ENCODE measurements at regions not wholly inside any gene's neighbourhood (a gene's known extent, or its start where the extent isn't known, plus 50 kb on each side); places are given as distances from the start of the nearest gene placed in this dataset.
"Not testable (repeated sequence)": the region's sequence is repeated elsewhere in the genome, so short reads cannot be mapped to it uniquely, and the experiment has no call there.

- TF ChIP-seq CTCF (IDR thresholded peaks at IDR 0.05; ENCODE audit: control extremely low read depth, extremely low read depth): no peak
- no peak overlapping the region for H3K9ac ChIP-seq (ENCODE audit: insufficient read depth in 1 of 2, low read length in 2 of 2)
- DNase-seq: peak; percentile 50 to 84 (median 76)
- H3K27me3 ChIP-seq (ENCODE audit: control insufficient read depth in 3 of 3, insufficient read depth in 3 of 3, low read length in 2 of 3): no peaks in the 10 kb centered on the region
- 78 to 84% methylated on average over 8 of the region's 8 CpGs for WGBS, 2 donors
- H3K4me3 ChIP-seq: no peak overlapping the region
- peaks cover 0 to 51% (median 22%) of the 10 kb centered on the region in 5 donors for H3K4me1 ChIP-seq (ENCODE audit: control insufficient read depth in 5 of 5, insufficient read depth in 5 of 5, low read length in 5 of 5)
- peak overlapping the region in 1 of 2 donors; percentile 74 for H3K27ac ChIP-seq (ENCODE audit: low read depth in 1 of 2, low read length in 1 of 2)
- H3K9me3 ChIP-seq (ENCODE audit: control insufficient read depth in 4 of 4, insufficient read depth in 3 of 4, low read length in 3 of 4): no peaks in the 10 kb centered on the region
- no peak for ATAC-seq (ENCODE audit: insufficient read depth, low FRiP score)
- no peaks in the 10 kb centered on the region for H3K36me3 ChIP-seq (ENCODE audit: control insufficient read depth in 4 of 4, insufficient read depth in 4 of 4, low read length in 4 of 4)
These were observed 75.8 kb upstream of the BCAR3 start for GRCh38 chr1:93757256-93758036.

GRCh38 chr1:93756657-93757056 is 75.0 kb upstream of the BCAR3 start:
- Histone ChIP-seq H3K9ac (ENCODE audit: insufficient read depth in 1 of 2, low read length in 2 of 2) (no peak overlapping the region), H3K27me3 (ENCODE audit: control insufficient read depth in 3 of 3, insufficient read depth in 3 of 3, low read length in 2 of 3) (no peaks in the 10 kb centered on the region), H3K27ac (ENCODE audit: low read depth in 1 of 2, low read length in 1 of 2) (no peak overlapping the region), H3K9me3 (ENCODE audit: control insufficient read depth in 4 of 4, insufficient read depth in 3 of 4, low read length in 3 of 4) (no peaks in the 10 kb centered on the region), H3K4me3 (no peak overlapping the region), H3K4me1 (ENCODE audit: control insufficient read depth in 5 of 5, insufficient read depth in 5 of 5, low read length in 5 of 5) (peaks cover 0 to 56% (median 30%) of the 10 kb centered on the region in 5 donors), H3K36me3 (ENCODE audit: control insufficient read depth in 4 of 4, insufficient read depth in 4 of 4, low read length in 4 of 4) (no peaks in the 10 kb centered on the region)
- ATAC-seq (ENCODE audit: insufficient read depth, low FRiP score) (no peak), DNase-seq (no peak)
- no peak for TF ChIP-seq CTCF (IDR thresholded peaks at IDR 0.05; ENCODE audit: control extremely low read depth, extremely low read depth)

GRCh38 chr1:93755251-93755715 is 73.6 kb upstream of the BCAR3 start:
- H3K27ac ChIP-seq (ENCODE audit: low read depth in 1 of 2, low read length in 1 of 2); ATAC-seq (ENCODE audit: insufficient read depth, low FRiP score); H3K36me3 ChIP-seq (ENCODE audit: control insufficient read depth in 4 of 4, insufficient read depth in 4 of 4, low read length in 4 of 4); H3K9me3 ChIP-seq (ENCODE audit: control insufficient read depth in 4 of 4, insufficient read depth in 3 of 4, low read length in 3 of 4); H3K9ac ChIP-seq (ENCODE audit: insufficient read depth in 1 of 2, low read length in 2 of 2); H3K27me3 ChIP-seq (ENCODE audit: control insufficient read depth in 3 of 3, insufficient read depth in 3 of 3, low read length in 2 of 3); DNase-seq; H3K4me3 ChIP-seq: not testable (repeated sequence)
- H3K4me1 ChIP-seq (ENCODE audit: control insufficient read depth in 5 of 5, insufficient read depth in 5 of 5, low read length in 5 of 5): peaks cover 0 to 67% (median 41%) of the 10 kb centered on the region in 5 donors

DNA sequence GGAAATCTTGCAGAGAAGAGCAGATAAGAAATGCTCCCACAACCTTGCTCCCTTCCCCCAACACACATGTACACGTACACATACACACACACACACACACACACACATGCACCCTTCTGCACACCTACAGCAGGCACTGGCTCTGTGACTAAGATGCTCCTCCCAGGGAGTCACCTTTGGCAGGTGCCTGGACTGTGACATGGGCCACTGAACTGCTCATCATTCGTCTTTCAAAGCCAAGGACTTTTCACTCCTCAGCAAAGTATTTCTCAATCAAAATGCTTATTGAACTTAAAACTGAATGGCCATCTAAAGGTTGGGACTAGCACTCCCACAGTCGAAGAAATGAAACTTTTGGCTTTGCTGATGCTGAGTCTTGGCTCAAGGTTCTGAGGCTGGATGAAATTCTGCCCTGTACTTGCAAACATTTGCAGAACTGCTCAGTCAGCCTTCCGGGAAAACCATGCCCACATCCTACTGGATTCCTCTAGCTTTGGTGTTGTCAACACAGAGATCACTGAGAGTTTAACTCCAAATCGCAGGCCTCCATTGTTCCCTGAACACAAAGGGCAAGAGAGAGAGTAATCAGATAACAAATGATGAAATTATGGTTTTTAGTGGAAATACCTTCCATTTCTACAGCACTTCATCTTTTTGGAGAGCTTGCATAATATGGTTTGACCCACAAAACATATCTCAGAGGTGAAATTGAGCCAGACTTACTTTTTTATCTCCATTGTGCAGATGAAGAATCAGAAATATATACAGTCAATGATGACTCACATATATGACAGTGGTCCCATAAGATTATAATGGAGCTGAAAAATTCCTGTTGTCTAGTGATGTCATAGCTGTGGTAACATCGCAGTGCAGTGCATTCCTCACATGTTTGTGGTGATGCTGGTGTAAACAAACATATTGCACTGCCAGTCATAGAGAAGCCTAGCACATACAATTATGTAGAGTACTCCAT is 72.4 kb upstream of the BCAR3 start:
- no peak for TF ChIP-seq CTCF (IDR thresholded peaks at IDR 0.05; ENCODE audit: control extremely low read depth, extremely low read depth)
- H3K36me3 ChIP-seq (ENCODE audit: control insufficient read depth in 4 of 4, insufficient read depth in 4 of 4, low read length in 4 of 4): no peaks in the 10 kb centered on the region
- H3K4me3 ChIP-seq: no peak overlapping the region
- peaks cover 0 to 63% (median 37%) of the 10 kb centered on the region in 5 donors for H3K4me1 ChIP-seq (ENCODE audit: control insufficient read depth in 5 of 5, insufficient read depth in 5 of 5, low read length in 5 of 5)
- ATAC-seq (ENCODE audit: insufficient read depth, low FRiP score) (no peak), DNase-seq (peak; percentile 66 to 89 (median 77))
- peak overlapping the region in 1 of 2 donors; percentile 55 for H3K27ac ChIP-seq (ENCODE audit: low read depth in 1 of 2, low read length in 1 of 2)
- no peaks in the 10 kb centered on the region for H3K9me3 ChIP-seq (ENCODE audit: control insufficient read depth in 4 of 4, insufficient read depth in 3 of 4, low read length in 3 of 4)
- no peaks in the 10 kb centered on the region for H3K27me3 ChIP-seq (ENCODE audit: control insufficient read depth in 3 of 3, insufficient read depth in 3 of 3, low read length in 2 of 3)
- 43 to 49% methylated on average over 6 of the region's 6 CpGs for WGBS, 2 donors
- H3K9ac ChIP-seq (ENCODE audit: insufficient read depth in 1 of 2, low read length in 2 of 2): no peak overlapping the region

All from lung (tissue), 11 donors.